Liver (tissue), 7 donors: ENCODE measurements at regions not wholly inside any gene's neighbourhood (a gene's known extent, or its start where the extent isn't known, plus 50 kb on each side); places are given as distances from the start of the nearest gene placed in this dataset.

ENCODE experiments used
- DNase-seq: peaks from one replicate; pipeline ENCODE4 v3.0.0-alpha.2; 2017; ENCODE audit warnings: low spot score
- H3K27ac ChIP-seq, 2 donors: one replicate each; pipeline ENCODE4 v1.7.0; 2013; ENCODE audit warnings: inconsistent platforms in 2 of 2, low read length in 2 of 2, control low read depth in 1 of 2, low read depth in 1 of 2, mild to moderate bottlenecking in 1 of 2
- H3K27me3 ChIP-seq, 4 donors: one replicate each; pipeline versions ENCODE4 v1.6.1 to v1.7.0; 2013; ENCODE audit warnings: low read length in 3 of 4, inconsistent platforms in 1 of 4, mild to moderate bottlenecking in 1 of 4, moderate library complexity in 1 of 4; ENCODE audit not compliant: control insufficient read depth in 4 of 4, insufficient read depth in 4 of 4
- H3K36me3 ChIP-seq, 4 donors: one replicate each; pipeline versions ENCODE4 v1.6.1 to v1.7.0; 2013; ENCODE audit warnings: low read length in 3 of 4, mild to moderate bottlenecking in 3 of 4, low read depth in 1 of 4, moderate library complexity in 1 of 4; ENCODE audit not compliant: control insufficient read depth in 4 of 4, insufficient read depth in 3 of 4
- H3K4me1 ChIP-seq, 4 donors: one replicate each; pipeline versions ENCODE4 v1.6.1 to v1.7.0; 2013; ENCODE audit warnings: low read length in 3 of 4, mild to moderate bottlenecking in 3 of 4, moderate library complexity in 1 of 4; ENCODE audit not compliant: control insufficient read depth in 4 of 4, insufficient read depth in 4 of 4
- H3K4me3 ChIP-seq, 3 donors: one replicate each; pipeline versions ENCODE4 v1.6.1 to v1.7.0; 2013; ENCODE audit warnings: low read length in 3 of 3, control low read depth in 1 of 3, low read depth in 1 of 3, mild to moderate bottlenecking in 1 of 3
- H3K9ac ChIP-seq, 2 donors: one replicate each; pipeline ENCODE4 v1.7.0; 2013; ENCODE audit warnings: low read length in 2 of 2, mild to moderate bottlenecking in 2 of 2, moderate library complexity in 2 of 2, control low read depth in 1 of 2, low read depth in 1 of 2
- H3K9me3 ChIP-seq, 4 donors: one replicate each; pipeline versions ENCODE4 v1.6.1 to v1.7.0; 2013; ENCODE audit warnings: low read length in 3 of 4; ENCODE audit not compliant: control insufficient read depth in 4 of 4
- ATF3 ChIP-seq: IDR thresholded peaks from 2 replicates; pipeline ENCODE4 v1.6.1; 2016; ENCODE audit warnings: antibody characterized with exemption
- FOXA2 ChIP-seq: IDR thresholded peaks from 2 replicates; pipeline ENCODE4 v1.6.1; 2016; ENCODE audit warnings: antibody characterized with exemption
- HNF4A ChIP-seq, 2 donors: conservative IDR thresholded peaks; 2 replicates each; pipeline ENCODE4 v1.6.1; 2016; ENCODE audit warnings: antibody characterized with exemption in 2 of 2, mild to moderate bottlenecking in 2 of 2
- HNF4G ChIP-seq: IDR thresholded peaks from 2 replicates; pipeline ENCODE4 v1.6.1; 2016; ENCODE audit warnings: antibody characterized with exemption
- MAX ChIP-seq: IDR thresholded peaks from 2 replicates; pipeline ENCODE4 v1.6.1; 2016; ENCODE audit warnings: antibody characterized with exemption
- RAD21 ChIP-seq, 2 donors: IDR thresholded peaks; 2 replicates each; pipeline ENCODE4 v1.6.1; 2016; ENCODE audit warnings: antibody characterized with exemption in 2 of 2, mild to moderate bottlenecking in 2 of 2
- SP1 ChIP-seq: IDR thresholded peaks from 2 replicates; pipeline ENCODE4 v1.6.1; 2018; ENCODE audit warnings: antibody characterized with exemption, mild to moderate bottlenecking
- YY1 ChIP-seq: IDR thresholded peaks from 2 replicates; pipeline ENCODE4 v1.6.1; 2016; ENCODE audit warnings: antibody characterized with exemption, mild to moderate bottlenecking
- ZBTB33 ChIP-seq: IDR thresholded peaks from 2 replicates; pipeline ENCODE4 v1.6.1; 2016; ENCODE audit warnings: antibody characterized with exemption
- WGBS: extraction: QIAGEN DNeasy Blood & Tissue Kit; methylation state at CpG from one replicate; pipeline ENCODE4 v1.1.7; 2013; 5-methylcytosine and 5-hydroxymethylcytosine counted together
- donor health status: healthy.
- donor health status: healthy.
- donor health status: healthy.
- donor health status: healthy.

- no peak for DNase-seq
- TF ChIP-seq SP1 = no peak
- TF ChIP-seq YY1 = no peak
- no peak for TF ChIP-seq MAX
- no peak for TF ChIP-seq ZBTB33
- no peak for TF ChIP-seq HNF4G
- H3K9me3 ChIP-seq = peaks cover 0 to under 1% (median under 1%) of the 10 kb centered on the region in 4 donors
- WGBS = 96% methylated on average over 3 of the region's 3 CpGs
- no peaks in the 10 kb centered on the region for H3K4me1 ChIP-seq
- H3K27ac ChIP-seq = no peak overlapping the region
- no peak overlapping the region for H3K4me3 ChIP-seq
- no peaks in the 10 kb centered on the region for H3K27me3 ChIP-seq
- H3K36me3 ChIP-seq = peaks cover 0 to 11% (median 4%) of the 10 kb centered on the region in 4 donors
- H3K9ac ChIP-seq = no peak overlapping the region
Observed at GRCh38 chr1:232404227-232404626, 225.7 kb downstream of the SIPA1L2 start.

GRCh38 chr1:232403017-232403714, 226.8 kb downstream of the SIPA1L2 start:
- DNase-seq = no peak
- H3K4me3 ChIP-seq = no peak overlapping the region
- no peaks in the 10 kb centered on the region for H3K4me1 ChIP-seq
- H3K9ac ChIP-seq = no peak overlapping the region
- H3K9me3 ChIP-seq = no peaks in the 10 kb centered on the region
- peaks cover 0 to 11% (median 4%) of the 10 kb centered on the region in 4 donors for H3K36me3 ChIP-seq
- no peaks in the 10 kb centered on the region for H3K27me3 ChIP-seq
- no peak for TF ChIP-seq ZBTB33
- no peak for TF ChIP-seq HNF4A (conservative IDR thresholded peaks at IDR 0.05)
- 97% methylated on average over 9 of the region's 9 CpGs for WGBS
- no peak overlapping the region for H3K27ac ChIP-seq

- no peak for TF ChIP-seq ZBTB33
- TF ChIP-seq RAD21 (IDR thresholded peaks at IDR 0.05) = no peak
- TF ChIP-seq HNF4A (conservative IDR thresholded peaks at IDR 0.05) = no peak
- TF ChIP-seq MAX = no peak
- no peak for TF ChIP-seq YY1
- TF ChIP-seq FOXA2 = no peak
- TF ChIP-seq ATF3 = no peak
- Histone ChIP-seq H3K9ac (no peak overlapping the region), H3K27me3 (no peaks in the 10 kb centered on the region), H3K36me3 (peaks cover 0 to 14% (median 4%) of the 10 kb centered on the region in 4 donors), H3K4me3 (no peak overlapping the region), H3K27ac (no peak overlapping the region), H3K9me3 (no peaks in the 10 kb centered on the region), H3K4me1 (no peaks in the 10 kb centered on the region)
- no peak for DNase-seq
- WGBS = 96% methylated on average over 12 of the region's 12 CpGs
Observed at GRCh38 chr1:232398823-232399222, 231.1 kb downstream of the SIPA1L2 start.
